Tibial nerve (tissue), 4 donors: ENCODE measurements at regions not wholly inside any gene's neighbourhood (a gene's known extent, or its start where the extent isn't known, plus 50 kb on each side); places are given as distances from the start of the nearest gene placed in this dataset.

Experiments
- EP300 ChIP-seq, 2 donors: sonication (generic); formaldehyde crosslinking; IDR thresholded peaks; one replicate each; pipeline ENCODE4 v1.6.1; 2017; ENCODE audit warnings: antibody characterized with exemption in 2 of 2, mild to moderate bottlenecking in 1 of 2
- POLR2A ChIP-seq, 2 donors: fragments of 450-650 bp; IDR thresholded peaks; one replicate each; pipeline ENCODE4 v1.6.1; 2017; ENCODE audit warnings: antibody characterized with exemption in 2 of 2, mild to moderate bottlenecking in 2 of 2, moderate library complexity in 2 of 2
- TF ChIP-seq, protein P1 (sequence below), 5 experiments: fragments of 200-600 bp in 3 of 5; fragments of 450-650 bp in 2 of 5; sonication (generic) in 3 of 5; IDR thresholded peaks; one replicate each; pipeline ENCODE4 v1.5.1; 2016 to 2019; ENCODE audit warnings: antibody characterized with exemption in 5 of 5, mild to moderate bottlenecking in 3 of 5, moderate library complexity in 2 of 5

DNA sequence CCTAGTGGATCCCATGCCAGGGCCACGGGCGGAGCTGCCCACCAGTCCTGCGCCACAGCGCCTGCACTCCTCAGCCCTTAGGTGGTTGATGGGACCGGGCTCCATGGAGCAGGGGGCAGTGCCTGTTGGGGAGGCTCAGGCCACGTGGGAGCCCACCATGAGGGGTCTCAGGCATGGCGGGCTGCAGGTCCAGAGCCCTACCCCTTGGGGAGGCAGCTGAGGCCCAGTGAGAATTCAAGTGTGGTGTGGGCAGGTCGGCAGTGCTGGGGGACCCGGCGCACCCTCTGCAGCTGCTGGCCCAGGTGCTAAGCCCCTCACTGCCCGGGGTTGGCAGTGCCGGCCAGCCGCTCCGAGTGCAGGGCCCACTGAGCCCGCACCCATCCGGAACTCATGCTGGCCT lies 139.8 kb upstream of the LYZL2 start:
- TF ChIP-seq, protein P1, sequence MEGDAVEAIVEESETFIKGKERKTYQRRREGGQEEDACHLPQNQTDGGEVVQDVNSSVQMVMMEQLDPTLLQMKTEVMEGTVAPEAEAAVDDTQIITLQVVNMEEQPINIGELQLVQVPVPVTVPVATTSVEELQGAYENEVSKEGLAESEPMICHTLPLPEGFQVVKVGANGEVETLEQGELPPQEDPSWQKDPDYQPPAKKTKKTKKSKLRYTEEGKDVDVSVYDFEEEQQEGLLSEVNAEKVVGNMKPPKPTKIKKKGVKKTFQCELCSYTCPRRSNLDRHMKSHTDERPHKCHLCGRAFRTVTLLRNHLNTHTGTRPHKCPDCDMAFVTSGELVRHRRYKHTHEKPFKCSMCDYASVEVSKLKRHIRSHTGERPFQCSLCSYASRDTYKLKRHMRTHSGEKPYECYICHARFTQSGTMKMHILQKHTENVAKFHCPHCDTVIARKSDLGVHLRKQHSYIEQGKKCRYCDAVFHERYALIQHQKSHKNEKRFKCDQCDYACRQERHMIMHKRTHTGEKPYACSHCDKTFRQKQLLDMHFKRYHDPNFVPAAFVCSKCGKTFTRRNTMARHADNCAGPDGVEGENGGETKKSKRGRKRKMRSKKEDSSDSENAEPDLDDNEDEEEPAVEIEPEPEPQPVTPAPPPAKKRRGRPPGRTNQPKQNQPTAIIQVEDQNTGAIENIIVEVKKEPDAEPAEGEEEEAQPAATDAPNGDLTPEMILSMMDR (IDR thresholded peaks at IDR 0.05): no peak
- TF ChIP-seq POLR2A (IDR thresholded peaks at IDR 0.05) (no peak), EP300 (IDR thresholded peaks at IDR 0.05) (no peak)
